ENCODE measurements at regions not wholly inside any gene's neighbourhood (a gene's known extent, or its start where the extent isn't known, plus 50 kb on each side); places are given as distances from the start of the nearest gene placed in this dataset.

GRCh38 chr6:44044940-44045671, 82.1 kb downstream of the MRPL14 start:
- no peak for DNase-seq (ENCODE audit: low read depth)
- no peak for TF ChIP-seq CTCF (IDR thresholded peaks at IDR 0.05; ENCODE audit: control insufficient read depth, insufficient read depth, low read depth, low read length, missing control alignments)
- H3K4me3 ChIP-seq (ENCODE audit: control insufficient read depth, low read depth, low read length) = no peak overlapping the region

- DNase-seq (ENCODE audit: low read depth) = no peak
- H3K4me3 ChIP-seq (ENCODE audit: control insufficient read depth, low read depth, low read length) = no peak overlapping the region
- TF ChIP-seq CTCF (IDR thresholded peaks at IDR 0.05; ENCODE audit: control insufficient read depth, insufficient read depth, low read depth, low read length, missing control alignments) = no peak
Measured at GRCh38 chr6:44044154-44044539, 83.1 kb downstream of the MRPL14 start.

GRCh38 chr6:44043479-44044153, 83.6 kb downstream of the MRPL14 start:
- no peak overlapping the region for H3K4me3 ChIP-seq (ENCODE audit: control insufficient read depth, low read depth, low read length)
- DNase-seq (ENCODE audit: low read depth) = no peak
- no peak for TF ChIP-seq CTCF (IDR thresholded peaks at IDR 0.05; ENCODE audit: control insufficient read depth, insufficient read depth, low read depth, low read length, missing control alignments)

- H3K4me3 ChIP-seq (ENCODE audit: control insufficient read depth, low read depth, low read length) = no peak overlapping the region
- no peak for DNase-seq (ENCODE audit: low read depth)
- TF ChIP-seq CTCF (IDR thresholded peaks at IDR 0.05; ENCODE audit: control insufficient read depth, insufficient read depth, low read depth, low read length, missing control alignments) = no peak
Measured at GRCh38 chr6:44042989-44043478, 84.2 kb downstream of the MRPL14 start.

- no peak overlapping the region for H3K4me3 ChIP-seq (ENCODE audit: control insufficient read depth, low read depth, low read length)
- no peak for TF ChIP-seq CTCF (IDR thresholded peaks at IDR 0.05; ENCODE audit: control insufficient read depth, insufficient read depth, low read depth, low read length, missing control alignments)
- DNase-seq (ENCODE audit: low read depth) = no peak
Measured at GRCh38 chr6:44042261-44042988, 84.8 kb downstream of the MRPL14 start.

GRCh38 chr6:44041461-44042260, 85.6 kb downstream of the MRPL14 start:
- TF ChIP-seq CTCF (IDR thresholded peaks at IDR 0.05; ENCODE audit: control insufficient read depth, insufficient read depth, low read depth, low read length, missing control alignments) = no peak
- H3K4me3 ChIP-seq (ENCODE audit: control insufficient read depth, low read depth, low read length) = no peak overlapping the region
- peak; percentile 89 for DNase-seq (ENCODE audit: low read depth)
